ENCODE measurements at regions not wholly inside any gene's neighbourhood (a gene's known extent, or its start where the extent isn't known, plus 50 kb on each side); places are given as distances from the start of the nearest gene placed in this dataset.
"Not testable (repeated sequence)": the region's sequence is repeated elsewhere in the genome, so short reads cannot be mapped to it uniquely, and the experiment has no call there.

DNA sequence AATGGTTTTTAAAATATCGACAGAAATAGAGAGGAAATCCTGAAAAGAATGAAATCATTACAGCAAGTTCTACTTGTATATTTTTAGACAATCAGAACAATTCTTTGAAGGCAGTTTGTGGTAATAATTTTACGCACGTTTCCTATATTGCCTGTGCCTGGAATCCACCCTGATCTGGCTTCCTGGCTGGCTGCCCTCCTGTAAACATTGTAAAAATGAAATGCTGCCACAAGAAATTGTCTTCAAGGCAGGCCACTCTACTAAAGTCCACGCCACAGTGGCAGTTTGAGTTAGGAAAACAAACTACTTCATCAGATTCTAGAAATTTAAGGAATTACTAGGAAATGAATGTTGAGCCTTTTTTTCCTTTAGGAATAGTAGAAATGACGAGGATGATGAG lies 454.5 kb upstream of the NR5A2 start:
- no peak for DNase-seq

DNA sequence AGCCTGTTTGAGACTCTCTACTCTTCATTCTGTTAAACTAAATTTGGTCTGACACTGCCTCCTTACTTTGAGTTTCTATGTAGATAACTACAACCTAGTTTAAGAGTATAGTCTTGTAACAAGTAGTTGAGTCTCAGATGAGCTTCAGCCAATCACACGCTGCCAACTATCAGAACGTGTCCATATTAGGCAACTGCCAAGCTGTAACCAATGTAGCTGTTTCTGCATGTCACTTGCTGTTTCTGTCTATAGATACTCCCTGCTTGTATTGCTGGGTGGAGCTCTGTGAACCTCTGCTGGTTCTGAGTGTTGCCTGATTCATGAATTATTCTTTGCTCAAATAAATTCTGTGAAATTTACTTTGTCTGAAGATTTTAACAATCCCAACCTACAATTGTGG lies 452.6 kb upstream of the NR5A2 start:
- no peak for DNase-seq

DNA sequence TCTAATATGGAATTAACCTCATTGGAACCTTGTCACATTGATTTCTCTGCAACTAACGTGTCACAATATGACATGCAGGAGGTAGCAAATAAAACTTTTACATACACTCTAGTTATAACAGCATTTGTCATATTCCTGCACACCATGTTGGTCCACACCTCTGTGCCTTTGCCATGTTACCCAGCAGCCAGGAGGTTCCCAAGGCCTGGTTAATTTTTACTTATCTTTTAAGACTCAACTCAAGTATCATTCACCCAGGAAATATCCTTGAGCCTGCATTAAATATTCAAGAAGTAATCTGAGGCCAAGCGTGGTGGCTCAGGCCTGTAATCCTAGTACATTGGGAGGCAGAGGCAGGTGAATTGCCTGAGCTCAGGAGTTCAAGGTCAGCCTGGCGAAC lies 447.2 kb upstream of the NR5A2 start:
- no peak for DNase-seq

DNA sequence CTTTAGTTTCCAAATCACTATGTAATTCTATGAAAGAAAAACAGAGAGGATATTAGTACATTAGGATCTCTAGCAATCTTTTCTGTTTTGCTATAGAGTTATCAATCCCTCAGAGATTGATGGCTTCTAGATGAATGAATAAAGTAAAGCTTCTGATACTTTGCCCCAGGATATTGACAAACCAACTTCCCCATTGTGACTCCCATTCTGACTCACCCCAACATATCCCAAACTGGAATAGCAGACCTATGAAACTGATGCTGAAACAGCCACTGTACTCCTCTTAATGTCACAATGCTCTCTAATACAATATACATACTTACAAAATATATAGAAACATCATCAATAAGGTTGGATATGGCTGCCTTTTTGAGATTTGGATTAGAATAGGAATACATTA lies 442.1 kb upstream of the NR5A2 start:
- no peak for DNase-seq

DNA sequence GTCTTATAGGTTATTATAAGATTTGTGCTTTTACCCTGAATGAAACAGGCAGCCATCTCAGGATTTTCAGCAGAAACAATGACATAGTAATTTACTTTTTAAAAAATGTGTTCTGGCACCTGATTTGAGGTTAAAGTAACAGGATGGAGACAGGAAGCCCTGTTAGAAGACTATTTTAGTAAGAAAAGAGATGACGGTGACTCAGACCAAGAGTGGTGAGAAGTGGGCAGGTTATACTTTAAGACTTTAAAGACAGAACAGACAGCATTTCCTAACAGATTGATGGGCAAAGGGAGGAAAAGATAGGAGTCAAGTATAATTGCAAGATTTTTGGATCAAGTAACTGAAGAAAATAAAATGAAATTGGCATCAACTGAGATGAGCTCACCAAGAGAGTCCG lies 436.8 kb upstream of the NR5A2 start:
- DNase-seq = no peak

DNA sequence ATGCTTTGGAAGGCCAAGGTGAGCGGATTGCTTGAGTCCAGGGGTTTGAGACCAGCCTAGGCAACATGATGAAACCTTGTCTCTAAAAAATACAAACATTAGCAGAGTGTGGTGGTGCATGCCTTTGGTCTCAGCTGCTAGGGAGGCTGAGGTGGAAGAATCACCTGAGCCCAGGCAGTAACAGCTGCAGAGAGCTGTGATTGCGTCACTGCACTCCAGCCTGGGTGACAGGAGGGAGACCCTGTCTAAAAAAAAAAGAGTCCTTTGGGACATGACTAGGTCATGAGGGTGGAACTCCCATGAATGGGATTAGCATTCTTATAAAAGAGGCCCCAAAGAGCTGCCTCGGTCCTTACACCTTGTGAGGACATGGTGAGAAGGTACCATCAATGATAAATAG lies 436.0 kb upstream of the NR5A2 start:
- no peak for DNase-seq

DNA sequence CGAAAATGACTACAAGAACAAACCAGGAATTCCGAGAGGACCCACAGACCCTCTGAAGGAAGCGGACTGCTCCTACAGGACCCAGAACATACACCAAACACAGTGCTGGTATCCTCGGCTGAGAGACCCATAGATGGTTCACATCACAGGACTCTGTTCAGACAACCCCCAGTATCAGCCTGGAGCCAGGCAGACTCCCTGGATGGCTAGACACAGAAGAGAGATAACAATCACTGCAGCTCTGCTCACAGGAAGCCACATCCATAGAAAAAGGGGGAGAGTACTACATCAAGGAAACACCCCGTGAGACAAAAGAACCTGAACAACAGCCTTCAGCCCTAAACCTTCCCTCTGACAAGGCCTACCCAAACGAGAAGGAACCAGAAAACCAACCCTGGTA lies 434.0 kb upstream of the NR5A2 start:
- no peak for DNase-seq

DNA sequence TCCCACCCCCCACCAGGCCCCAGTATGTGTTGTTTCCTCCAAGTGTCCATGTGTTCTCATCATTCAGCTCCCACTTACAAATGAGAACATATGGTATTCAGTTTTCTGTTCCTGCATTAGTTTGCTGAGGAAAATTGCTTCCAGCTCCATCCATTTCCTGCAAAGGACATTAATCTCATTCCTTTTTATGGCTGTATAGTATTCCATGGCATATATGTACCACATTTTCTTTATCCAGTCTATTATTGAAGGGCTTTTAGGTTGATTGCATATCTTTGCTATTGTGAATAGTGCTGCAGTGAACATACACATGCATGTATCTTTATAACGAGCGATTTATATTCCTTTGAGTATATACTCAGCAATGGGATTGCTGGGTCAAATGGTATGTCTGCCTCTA lies 431.1 kb upstream of the NR5A2 start:
- not testable (repeated sequence) for DNase-seq

DNA sequence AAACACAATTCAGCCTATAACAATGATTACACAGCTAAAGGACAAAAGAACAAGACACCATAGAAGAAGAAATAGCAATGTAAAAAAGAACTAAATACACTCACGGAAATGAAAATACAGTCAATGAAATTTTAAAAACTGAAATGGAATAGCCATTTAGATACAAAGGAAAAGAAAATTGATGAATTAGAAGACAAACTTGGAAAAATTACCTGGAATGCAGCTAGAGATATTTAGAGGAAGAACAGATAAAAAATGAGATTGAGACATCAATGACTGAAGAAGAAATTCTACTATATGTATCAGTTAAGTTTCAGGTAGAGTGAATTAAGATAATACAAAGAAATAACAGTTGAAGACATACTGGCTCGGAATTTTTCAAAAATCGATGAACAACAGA lies 430.4 kb upstream of the NR5A2 start:
- DNase-seq = no peak

DNA sequence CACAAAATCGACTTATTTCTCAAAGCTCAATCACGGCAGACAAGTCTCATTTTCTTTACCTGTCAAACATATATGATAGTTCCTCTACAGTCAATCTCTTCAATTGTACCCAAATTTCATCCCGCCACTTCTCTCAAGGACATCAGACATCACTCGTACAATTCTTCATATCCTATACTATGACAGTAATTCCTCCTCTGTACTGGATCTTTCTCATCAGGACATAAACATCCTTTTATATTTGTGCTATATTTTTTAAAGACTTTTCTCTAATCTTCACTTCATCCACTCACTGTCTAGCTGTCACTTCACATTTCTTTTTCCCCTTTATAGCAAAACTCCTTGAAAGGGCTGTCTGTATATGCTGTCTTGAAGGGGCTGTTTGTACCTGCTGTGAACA lies 419.1 kb upstream of the NR5A2 start:
- no peak for DNase-seq

DNA sequence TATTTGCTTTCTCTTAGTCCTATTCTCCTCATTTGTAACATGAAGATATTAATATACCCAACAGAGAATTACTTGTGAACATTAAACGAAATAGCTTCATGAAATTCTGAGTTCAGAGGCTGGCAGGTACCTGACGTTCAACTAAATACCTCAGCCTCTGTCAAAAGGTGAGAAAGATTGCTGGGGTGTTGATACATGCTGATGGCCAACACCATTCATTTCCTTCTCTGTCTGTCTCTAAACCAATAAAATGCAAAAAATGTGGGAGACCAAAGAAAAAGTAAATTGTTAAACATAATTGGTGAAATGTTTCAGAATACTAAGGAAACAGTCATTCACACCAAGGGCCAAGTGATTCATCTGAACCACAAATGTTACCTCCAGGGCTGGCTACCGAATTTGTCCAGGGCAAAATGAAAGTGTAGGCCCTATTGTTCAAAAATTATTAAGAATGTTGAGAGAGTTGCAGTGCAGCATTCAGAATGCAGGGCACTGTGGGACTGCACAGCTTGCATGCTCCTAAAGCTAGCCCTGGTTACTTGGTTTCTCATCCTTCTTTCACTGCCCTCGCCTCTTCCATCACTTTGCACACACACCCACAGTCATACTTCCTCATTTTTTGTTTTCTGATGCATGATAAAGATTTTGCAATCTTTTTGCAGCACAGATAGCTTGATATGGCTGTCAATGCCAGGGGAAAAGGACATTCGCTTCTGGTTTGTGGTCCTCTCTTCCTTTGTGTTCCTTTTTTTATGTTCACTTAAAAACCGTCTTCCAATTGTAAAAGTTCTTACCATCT lies 414.3 kb upstream of the NR5A2 start:
- no peak for DNase-seq

DNA sequence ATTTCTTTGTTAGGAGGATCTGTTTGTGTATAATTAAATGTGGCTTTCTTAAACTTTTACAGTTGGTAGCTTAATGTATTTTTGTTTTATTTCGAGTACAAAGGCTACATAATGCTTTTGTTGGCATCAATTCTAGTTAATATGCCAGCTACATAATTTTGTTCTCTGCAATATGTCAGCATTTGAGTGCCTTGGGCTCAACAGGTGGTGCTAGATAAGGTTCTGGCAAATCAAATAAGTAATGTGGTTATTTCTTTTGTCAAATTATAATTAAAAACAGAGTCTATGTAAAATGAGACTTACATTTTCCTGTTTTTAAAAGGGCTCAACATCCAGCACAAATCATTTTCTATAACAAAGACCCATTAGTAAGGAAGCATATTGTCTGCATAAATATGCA lies 410.6 kb upstream of the NR5A2 start:
- no peak for DNase-seq

DNA sequence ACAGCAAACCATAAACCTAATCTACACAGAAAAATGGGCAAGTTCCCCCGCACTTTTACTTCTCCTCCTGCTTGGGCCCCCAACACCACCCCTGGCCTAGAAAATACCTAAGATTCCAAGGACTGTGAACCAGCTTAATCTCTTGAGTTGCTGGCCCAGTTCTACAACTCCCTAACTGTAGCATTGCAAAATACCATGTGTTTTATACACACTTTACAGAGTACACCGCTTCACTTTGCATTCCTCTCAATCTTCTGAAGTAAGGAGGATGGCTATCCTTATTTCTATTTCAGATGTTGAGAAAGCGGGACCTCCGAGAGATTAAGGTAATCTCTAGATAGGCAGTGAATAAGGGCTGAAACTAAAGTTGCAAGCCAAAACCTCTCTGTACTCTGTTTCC lies 408.3 kb upstream of the NR5A2 start:
- no peak for DNase-seq

DNA sequence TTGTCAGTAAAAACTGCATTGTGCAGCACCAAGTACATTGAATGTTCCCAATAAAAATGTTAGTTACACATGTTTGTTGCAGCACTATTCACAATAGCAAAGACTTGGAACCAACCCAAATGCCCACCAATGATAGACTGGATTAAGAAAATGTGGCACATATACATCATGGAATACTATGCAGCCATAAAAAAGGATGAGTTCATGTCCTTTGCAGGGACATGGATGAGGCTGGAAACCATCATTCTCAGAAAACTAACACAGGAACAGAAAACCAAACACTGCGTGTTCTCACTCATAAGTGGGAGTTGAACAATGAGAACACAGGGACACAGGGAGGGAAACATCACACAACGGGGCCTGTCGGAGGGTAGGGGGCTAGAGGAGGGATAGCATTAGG lies 401.3 kb upstream of the NR5A2 start:
- DNase-seq = not testable (repeated sequence)

DNA sequence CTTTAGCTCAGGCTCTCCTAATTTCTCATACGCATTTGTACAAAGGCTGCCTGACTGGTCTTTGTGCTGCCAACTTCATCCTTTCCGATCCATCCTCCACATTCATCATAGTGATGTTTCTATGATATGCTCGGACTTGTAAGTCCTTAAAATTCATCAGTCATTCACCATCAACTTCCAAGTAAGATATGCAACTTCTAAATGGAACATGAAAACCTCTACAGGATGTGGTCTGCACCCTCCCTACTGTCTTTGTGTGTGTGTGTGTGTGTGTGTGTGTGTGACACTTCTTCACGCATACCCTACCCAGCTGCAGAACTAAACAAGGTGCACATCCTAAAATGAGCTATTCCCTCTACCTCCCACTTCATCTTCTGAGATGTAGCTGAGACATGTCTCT lies 397.9 kb upstream of the NR5A2 start:
- DNase-seq = no peak

DNA sequence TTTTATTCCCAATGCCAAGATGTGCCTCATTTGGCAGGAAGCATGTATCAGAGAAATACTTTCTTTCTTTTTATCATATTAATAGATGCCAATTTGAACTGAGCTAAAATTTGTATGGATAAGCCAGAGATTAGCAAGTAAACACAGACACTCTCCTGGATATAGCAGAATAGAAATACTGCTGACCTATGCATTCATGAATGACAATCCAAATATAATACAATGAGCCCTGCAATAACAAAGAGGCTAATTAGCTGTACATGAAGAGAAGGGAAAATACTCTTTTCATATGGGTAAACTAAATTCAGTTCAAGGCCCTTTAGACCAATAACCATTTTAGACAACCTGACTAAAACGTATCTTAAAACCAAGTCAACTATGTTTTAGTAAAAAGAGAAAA lies 388.1 kb upstream of the NR5A2 start:
- no peak for DNase-seq

DNA sequence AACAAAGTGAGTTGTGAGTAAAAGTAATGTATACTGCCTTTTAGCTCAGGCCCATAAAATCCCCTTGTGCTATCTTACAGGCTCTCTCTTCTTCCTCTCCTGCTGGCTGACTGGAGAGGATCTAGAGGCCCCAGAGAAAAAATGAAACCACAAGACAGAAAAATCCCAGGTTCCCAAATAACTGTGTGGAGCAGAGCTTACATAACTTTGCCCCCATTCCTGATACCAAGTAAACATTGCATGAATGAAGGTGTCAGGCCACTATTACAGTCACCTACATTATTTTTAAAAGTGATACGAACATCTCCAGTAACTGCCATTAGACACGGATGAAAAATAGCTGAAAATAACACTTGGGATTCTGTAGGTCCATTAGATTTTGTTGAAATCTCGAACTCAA lies 386.0 kb upstream of the NR5A2 start:
- no peak for DNase-seq

DNA sequence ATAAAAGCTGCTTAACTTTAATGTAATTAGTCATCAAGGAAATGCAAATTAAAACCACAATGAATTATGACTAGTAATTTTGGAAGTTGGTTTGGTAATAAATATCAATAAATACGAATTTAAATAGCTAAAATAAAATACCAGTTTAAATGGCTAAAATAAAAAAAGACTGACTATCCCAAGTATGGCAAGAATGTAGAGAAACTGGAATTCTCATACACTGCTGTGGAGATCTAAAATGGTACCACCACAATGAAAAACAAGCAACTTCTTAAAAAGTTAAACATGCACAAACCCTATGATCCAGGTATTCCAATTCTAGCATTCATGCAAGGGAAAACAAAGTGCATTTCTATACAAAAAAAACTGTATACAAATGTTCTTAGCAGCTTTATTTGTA lies 382.6 kb upstream of the NR5A2 start:
- DNase-seq = no peak

DNA sequence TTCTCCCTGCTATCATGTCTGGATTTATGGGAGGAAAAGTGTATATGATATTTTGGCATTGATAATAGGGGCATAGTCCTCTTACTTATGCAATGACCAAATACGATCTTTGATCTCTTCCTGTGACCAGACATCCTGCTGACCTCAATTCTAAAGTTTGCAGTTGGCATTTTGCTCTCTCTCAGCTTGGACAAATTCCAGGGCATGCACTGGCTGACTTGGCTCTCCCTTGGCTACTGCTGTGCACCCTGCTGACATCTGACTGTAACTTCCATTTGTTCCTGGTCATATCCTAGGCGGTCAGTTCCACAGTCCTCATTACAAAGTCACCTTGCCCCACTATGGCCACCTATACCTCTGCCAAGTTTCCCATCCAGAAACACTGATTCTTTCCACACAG lies 380.7 kb upstream of the NR5A2 start:
- DNase-seq = no peak

DNA sequence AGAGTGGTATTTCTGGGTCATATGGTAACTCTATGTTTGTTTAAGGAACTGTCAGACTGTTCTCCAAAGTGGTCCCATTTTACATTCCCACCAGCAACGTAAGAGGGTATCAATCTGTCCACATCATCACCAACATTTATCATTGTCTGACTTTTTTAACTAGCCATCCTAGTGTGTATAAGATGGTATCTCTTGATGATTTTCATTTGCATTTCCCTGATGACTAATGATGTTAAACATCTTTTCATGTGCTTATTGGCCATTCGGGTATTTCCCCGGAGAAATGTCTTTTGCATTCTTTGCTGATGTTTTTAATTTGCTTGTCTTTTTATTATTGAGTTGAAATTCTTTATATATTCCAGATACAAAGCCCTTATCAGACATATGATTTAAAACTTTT lies 370.1 kb upstream of the NR5A2 start:
- no peak for DNase-seq

DNA sequence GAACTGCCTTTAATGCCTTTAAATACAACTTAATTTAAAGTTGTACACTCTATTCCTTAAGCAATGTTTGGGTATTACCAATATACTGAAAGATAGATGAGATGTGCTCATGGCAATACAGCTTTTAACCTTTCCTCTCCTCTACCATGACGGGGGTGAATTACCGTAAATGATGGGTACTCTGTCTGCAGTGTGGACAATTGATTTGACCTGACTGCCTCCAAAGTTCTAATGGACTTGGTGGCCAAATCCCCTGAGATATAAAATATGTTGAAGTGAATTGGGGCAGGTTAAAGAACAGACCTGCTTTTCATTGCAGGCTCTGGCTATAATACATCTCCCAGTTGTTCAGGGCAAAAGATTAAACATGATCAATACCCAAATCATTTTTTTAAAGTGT lies 367.4 kb upstream of the NR5A2 start:
- no peak for DNase-seq

DNA sequence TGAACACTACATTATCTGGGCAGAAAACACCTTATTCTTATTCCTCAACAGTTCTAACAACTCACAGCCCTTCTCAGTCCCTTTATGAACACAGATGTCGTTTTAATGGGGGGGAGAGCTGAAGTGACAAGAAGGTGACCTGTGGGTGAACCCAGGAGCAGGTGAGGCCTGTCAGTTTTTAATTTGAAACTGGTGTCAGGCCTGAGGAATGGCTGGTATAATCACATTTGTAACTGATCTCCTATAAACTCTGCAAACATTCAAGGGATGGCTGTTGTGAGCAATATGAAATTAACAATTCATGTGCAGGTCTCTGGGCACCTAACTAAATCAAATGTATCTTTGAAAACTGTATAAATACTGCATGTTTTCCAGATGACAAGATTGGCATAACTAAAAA lies 362.1 kb upstream of the NR5A2 start:
- no peak for DNase-seq

DNA sequence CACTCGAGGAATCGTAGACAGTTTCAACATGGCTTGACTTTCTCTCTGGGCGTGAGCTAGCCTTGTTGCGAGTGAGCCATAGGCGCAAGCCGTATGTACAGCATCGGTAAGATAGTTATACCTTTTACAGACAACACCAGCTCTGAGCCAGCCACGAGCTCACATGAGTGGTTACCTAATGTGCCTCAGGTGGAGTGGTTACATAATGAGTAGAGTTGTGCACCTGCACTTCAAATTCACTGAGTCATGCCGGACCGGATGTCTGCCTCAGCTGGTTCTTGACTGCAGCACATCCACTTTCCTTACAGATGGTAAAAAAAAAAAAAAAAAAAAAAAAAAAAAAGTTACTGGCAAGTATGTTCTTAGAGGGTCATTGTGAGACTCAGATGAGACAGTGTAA lies 360.4 kb upstream of the NR5A2 start:
- no peak for DNase-seq

DNA sequence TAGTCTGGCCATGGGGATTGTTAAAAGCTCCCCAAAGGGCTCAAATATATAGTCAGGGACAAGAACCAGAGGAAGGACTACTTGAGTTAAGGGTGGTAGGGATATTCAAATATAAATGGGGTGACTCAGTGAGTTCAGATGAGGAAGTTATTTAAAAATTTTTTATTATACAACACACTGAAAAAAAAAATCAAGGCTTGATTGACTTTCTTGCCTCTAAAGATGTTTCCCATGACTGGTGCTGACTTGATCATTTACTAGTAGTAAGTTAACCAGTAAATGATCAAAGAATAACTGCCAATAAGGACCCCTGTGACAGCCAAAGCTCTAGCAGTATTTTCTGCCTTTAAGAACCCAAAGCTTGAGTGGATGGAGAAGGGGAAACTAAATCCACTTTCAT lies 357.6 kb upstream of the NR5A2 start:
- DNase-seq = no peak

DNA sequence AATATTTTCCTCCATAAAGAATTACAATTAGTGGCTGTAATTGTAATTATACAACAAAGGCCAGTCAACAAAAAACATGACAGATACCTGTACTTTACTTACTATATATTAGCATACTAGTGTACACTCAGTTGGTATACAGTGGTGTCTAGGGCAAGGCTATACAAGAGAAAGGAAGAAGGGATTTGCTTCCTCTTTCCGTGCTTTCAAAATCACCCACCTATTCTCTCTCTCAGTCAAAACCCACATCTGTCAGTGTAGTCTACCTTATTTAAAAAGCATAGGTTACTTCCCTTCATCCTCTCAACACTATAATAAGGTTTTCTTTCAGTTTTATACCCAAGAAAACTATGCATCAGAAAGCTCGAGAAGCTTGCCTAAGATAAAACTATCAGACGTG lies 355.8 kb upstream of the NR5A2 start:
- DNase-seq = no peak

DNA sequence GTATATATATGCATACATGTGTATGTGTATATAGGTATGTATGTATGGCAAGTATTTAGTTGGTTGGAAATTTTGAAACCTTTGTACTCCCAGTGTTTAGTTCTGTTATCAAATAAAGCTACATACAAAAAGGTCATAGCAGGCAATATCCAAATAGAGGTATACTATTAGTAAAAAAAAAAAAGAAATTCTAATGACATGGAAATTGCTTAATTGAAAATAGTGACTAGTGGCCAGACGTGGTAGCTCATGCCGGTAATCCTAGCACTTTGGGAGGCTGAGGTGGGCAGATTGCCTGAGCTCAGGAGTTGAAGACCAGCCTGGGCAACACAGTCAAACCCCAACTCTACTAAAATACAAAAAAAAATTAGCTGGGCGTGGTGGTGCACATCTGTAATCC lies 351.6 kb upstream of the NR5A2 start:
- no peak for DNase-seq

Measured in activated CD4-positive, CD25-positive, alpha-beta regulatory T cell (primary cell).